GM21723 (cell line): ENCODE measurements at regions not wholly inside any gene's neighbourhood (a gene's known extent, or its start where the extent isn't known, plus 50 kb on each side); places are given as distances from the start of the nearest gene placed in this dataset.

Experiments
- ATAC-seq: cut with Tn5 transposase; IDR thresholded peaks from one replicate; pipeline ENCODE4 v1.9.1; 2021; ENCODE audit warnings: mild to moderate bottlenecking, moderate library complexity; ENCODE audit not compliant: unreplicated experiment

DNA sequence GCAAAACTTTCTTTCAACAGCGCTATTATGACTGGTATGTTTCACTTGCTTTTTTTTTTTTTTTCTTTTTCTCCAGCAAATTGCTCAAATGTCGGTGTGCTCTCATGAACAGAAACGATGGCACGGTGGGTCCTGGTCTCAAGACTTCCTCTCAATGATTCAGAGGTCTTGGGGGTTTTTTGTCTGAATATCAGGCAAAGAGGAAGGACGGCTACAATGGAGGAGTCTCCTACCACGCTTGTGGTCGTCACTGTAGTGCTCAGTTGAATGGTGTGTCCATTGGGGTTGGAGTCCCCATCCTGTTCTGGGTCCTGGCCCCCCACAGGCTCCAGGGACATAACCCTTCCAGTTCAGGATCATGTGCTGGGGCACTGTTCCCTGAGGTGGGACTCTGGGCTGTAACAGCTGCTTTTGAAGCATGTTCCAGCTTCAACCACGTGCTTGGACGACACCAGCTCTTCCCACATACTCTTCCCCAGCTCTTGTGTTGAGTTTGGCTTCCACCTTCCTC lies 266.7 kb upstream of the KLF6 start:
- ATAC-seq: no peak

DNA sequence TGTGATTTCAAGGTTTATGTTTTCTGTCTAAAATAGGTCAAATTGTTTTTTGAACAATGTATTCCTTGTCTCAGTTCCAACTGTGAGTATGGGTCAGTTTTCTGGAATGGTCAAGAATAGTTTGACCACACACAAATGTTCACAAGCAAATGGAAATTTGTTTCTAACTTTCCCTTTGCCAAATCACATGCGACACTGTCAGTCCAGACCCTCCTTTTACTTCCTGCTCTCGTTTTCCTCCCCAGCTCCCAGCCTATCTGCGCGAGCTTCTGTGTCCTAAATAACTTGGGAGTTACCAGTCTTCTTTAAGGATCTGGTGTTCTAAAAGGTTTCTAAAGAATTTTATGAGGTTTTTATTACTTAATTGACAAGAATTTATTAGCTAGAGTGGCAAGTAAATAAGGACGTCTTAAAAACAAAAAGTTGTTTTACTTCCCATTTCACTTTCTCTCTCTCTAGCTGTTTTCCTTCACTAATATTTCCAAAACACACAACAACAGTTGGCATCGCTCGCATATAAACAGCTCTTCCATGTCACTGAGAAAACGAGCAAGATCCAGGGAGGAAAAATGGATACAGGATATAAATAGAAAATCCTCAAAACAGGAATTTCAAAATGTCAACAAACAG lies 266.1 kb upstream of the KLF6 start:
- ATAC-seq: no peak

- ATAC-seq: no peak
Observed at GRCh38 chr10:4050061-4050460, 265.1 kb upstream of the KLF6 start.

DNA sequence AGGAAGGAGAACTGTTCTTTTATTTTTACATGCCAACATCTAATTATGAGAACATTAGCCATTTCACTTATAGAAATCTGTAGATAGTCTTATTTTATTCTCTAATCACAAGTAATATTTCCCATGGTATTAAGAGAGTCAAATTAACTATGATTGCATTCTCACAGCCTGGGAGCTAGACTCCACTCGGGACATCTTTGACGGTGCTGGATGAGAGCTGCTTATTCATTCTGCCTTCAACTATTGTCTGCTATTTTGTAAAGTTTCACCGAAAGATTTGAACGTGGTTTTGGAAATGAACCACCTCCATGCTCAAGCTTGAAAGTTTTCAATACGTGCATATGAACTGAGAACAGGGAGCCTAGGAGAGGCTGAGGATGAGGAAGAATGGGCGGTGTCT lies 264.3 kb upstream of the KLF6 start:
- ATAC-seq: no peak

DNA sequence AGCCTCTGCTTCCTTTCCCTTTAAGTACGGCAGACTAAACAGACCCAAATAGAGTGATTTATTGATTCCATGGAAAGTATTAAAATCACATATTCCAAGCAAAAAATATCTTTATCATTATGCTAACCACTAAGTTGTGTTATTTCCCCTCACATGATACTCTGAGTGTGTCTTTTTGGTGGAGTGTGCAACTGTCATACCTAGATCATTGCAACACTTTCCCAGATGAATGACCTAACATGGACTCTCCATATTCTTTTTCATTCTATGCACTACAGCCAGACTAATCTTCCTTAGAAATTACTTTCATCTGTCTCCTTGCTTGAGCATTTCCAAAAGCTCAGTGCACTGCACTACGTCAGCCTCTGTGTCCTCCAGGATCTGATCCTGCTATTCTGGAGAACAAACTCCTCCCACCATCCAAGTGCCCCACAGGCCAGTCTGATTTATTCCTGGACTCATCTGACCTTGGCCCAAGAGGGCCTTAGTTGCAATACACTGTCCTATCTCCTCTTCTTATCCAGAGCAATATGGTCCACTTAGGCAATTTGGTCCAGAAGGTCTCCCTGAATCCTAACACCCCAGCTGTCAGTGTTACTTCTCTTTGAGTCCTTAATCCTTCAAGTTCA lies 263.3 kb upstream of the KLF6 start:
- ATAC-seq: no peak

DNA sequence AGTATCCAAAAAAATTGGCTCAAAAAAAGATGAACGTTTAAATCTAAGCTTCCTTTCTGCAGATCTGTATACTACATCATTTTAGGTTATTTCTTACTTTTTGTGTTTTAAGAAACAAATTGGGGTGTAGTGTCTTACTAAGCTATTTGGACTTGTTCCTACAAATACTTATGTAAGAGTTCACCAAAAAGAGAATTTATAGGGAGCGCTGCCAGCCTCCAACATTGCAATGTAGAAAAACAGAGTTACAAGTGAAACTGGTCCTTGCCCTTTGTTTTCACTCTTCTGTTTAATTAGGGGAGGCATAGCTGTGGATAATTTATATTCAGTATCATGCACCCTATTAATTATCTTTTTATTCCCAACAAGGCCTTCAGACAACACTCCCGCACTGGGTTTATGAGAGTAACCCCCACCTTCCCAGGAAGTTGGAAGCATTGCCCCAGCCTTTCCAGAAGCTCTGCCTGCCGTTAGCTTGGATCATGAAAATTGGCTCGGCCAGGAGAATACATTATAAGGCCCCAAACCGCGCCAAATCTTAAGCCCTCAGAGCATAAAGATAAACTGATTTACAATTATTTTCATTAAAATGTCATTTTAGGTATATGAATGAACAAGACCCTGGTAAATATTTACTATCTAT lies 261.8 kb upstream of the KLF6 start:
- ATAC-seq: no peak

DNA sequence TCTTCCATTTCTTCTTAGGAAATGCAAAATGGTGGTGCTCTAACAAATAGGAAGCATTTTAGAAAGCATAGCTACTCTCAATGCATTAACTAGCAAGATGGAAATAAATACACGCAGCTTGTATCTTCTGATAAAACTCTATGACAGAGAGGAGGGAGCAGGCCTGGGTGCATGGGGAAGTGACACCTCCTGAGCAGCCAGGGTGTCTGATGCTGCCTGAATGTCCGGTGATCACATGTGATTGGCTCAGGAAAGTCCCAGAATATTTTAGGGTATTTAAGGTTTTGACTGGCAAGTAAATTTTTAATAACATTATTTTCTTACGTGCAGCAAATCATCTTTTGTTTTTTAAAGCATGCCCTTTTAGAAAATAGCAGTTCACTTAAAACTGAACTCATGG lies 261.0 kb upstream of the KLF6 start:
- ATAC-seq: no peak

DNA sequence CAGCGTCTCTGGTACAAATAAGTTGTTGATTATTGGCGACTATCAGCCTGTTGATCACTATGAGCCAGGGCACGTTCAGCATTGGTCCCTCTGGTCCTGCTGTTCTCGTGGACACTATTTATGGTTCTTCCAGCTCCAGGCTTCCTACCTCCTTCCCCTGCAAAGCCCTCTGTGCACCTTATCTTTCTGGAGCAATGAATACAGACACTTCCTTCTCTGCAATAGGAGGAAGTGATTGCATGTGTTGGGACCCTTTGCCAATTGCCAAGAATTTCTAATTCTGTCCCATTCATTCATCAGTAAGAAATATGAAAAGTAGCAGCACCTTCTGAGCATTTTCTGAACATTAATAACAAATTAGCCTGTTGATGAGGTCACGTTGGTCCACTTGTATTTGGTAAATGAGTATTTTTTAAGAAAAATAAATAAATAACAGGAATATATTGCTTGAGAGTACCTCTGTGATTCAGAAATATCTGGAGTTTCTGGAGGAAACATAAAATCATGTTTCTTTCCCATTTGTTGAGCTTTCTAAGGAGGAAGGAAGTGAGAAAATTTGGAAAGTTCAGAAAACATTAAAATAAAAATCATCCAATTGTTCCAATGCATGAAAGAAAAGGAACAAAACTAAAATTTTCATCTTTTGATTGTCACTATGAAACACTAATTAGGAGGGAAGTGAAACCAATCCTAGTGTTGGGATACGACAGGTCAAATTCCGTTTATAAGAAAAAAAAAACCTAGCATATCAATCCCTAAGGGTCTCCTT lies 259.1 kb upstream of the KLF6 start:
- ATAC-seq: no peak

GRCh38 chr10:4041635-4042034 lies 256.6 kb upstream of the KLF6 start:
- ATAC-seq: no peak

DNA sequence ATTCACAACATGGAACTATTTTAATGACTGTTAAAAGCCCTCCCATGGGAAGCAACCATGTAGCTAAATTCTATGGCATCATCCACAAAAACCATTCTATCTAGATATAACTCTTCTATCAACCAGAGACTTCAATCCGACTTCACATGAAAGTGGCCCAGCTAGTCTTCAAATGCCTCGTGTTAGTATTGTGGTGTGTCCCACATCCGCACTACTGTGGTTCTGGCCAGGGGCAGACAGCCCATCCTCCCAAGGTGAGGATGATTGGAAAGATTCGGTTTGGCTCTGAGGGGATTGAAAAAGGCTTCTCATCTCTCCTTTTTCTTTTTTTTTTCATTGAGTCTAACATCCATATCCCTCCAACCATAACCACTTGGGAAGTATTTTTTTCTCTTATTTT lies 253.0 kb upstream of the KLF6 start:
- ATAC-seq: no peak

- ATAC-seq: no peak
Observed at GRCh38 chr10:4035599-4035945, 250.6 kb upstream of the KLF6 start.

DNA sequence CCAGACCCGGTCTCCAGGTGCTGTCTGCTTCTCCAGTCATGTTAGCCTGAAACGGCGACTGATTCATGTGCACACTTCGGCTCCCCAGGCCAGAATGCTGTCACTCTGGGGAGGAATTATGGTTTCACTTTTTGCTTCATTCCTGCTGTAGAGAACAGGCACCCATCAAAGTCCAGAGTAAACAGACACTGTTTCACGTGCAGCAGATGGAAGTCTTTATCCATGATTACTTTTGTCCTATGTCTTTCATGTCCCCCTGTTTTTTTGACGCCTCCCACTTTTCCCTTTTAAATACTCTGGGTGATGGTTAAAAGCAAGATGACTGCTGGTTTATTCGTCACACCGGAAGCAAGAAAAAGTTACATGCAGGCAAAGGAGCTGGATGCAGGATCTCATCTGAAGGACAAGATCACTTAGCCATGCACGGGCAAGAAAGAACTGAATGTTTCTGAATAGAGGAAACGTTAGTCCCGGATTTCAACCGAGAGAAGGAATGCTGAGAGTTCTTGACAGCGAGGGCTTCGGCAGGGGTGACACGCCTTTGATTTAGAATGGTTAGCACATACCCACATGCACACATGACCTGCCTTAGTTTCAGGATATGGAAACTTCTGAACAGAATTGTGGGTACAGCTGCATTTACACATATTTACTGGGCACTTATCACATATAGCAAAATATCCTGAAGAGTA lies 250.0 kb upstream of the KLF6 start:
- no peak for ATAC-seq

DNA sequence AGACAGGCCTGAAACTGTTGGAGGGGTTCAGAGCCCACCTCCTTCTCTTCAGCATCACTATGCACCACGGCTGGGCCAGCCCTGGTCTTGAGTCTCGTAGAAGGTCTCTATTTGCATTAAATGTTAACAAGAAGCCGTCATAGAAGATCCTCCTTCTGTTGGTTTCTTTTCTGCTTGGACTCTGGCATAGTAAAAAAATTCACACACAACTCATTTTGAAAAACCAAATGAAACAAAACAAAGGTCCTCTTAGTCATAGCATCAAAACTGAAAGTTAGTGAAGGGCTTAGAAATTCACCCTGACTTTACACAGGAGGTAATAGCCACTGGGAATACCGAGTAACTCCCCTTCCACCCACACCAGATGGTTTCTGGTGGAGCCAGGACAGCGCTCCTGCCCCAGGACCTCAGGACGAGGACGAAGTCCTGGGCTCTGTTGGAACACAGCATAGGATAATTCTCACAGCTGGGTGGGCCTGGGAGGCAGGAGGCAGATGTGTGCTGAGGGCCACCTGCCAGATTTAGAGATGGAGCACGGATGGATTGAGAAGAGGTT lies 248.4 kb upstream of the KLF6 start:
- peak; percentile 93 for ATAC-seq

GRCh38 chr10:4029866-4030265 lies 244.9 kb upstream of the KLF6 start:
- no peak for ATAC-seq

GRCh38 chr10:4028854-4029583 lies 244.0 kb upstream of the KLF6 start:
- no peak for ATAC-seq

DNA sequence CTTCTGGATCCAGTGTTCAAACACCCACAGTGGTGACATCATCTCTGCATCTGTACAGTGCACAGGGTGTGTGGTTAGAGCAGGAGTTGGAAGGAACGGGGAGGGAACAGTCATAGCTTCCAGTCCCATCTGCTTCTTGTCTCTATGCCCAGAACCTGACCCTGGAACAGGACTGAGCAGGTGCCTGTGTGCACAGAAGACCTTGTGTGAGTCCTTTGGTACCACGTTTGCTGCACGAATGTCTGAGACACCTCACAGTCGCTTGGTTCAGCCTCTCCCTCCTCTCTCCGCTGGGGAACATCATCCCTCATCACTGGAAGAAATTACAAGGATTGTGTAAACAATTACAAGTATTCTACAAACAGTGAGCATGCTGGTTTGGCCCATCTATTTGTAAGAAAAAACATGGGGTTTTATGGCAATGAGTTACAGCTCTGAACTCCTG lies 243.0 kb upstream of the KLF6 start:
- no peak for ATAC-seq

DNA sequence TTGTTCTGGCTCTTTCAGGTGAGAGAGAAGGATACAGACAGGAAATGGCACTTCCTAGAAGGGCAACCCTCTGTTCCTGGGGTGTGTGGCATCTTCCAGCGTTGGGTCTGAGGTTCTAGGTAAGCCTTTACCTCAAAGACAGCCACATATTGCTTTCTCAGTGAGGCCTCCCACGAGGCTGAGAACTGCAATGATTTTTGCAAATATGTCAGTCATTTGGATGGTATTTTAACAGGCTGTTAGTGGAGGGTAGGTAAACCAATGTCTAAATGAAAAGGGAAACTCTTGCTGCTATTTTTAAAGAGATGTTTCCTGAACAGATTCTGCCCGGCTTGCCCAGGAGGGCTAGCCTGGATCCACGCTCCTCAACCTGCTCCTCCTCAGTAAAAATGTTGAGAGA lies 240.3 kb upstream of the KLF6 start:
- no peak for ATAC-seq

DNA sequence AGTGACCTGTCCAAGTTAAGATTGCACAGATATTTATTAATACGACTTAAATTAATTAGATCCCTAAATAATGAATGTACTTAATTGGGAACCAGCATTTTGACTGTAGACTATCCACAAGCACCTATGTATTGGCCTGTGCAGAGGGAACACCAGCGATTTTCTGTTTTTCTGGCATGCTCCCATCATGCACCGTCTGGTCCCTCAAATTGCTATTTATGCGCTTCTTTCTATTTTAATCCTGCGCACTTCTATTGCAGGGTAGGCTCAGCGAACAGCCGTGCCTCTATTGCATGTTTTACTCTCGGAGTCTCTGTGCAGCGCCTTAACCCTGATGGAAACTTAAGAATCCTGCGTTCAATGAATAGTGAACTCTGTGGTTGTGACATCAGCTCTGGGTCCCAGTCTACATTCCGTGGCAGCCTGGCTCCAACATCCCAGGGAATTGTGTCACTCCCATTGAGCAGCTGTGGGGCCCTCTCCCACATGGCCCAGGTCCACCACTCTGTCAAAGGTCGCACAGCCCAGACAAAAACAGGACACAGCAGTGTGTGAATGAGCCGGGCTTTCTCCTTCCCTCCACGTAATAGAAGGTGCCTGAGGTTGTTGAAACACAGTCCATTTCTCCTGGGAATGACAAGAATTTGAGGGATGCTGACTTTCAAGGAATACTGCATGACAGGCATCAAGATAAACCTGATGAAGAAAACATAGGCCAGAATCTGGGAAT lies 239.7 kb upstream of the KLF6 start:
- no peak for ATAC-seq

DNA sequence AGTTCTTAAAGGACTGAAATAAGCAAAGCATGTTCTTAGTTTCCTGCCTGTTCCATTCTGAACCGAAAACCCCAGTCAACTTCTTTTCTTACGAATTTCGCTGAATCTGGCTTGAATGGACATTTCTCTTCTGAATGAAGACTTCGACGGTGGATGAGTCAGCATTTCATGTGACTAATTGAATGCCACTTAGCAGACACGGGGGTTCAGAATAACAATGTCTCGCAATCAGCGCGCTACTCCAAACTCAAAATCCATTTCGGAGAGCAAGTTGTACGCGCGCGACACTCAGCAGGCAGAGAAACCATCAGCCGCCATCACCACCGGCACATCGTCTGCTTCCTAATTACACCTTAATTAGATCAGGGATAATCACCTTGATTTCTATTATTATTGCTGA lies 239.0 kb upstream of the KLF6 start:
- ATAC-seq: no peak
